Fibroblast of lung (primary cell): ENCODE measurements at regions not wholly inside any gene's neighbourhood (a gene's known extent, or its start where the extent isn't known, plus 50 kb on each side); places are given as distances from the start of the nearest gene placed in this dataset.

Experiments
- EZH2 ChIP-seq: IDR thresholded peaks from 2 replicates; pipeline ENCODE4 v1.5.1; 2012; ENCODE audit warnings: low read length, control low read depth, mild to moderate bottlenecking; ENCODE audit errors: missing control alignments
- TF ChIP-seq, protein P1 (sequence below), 2 donors: IDR thresholded peaks in 1 of 2; conservative IDR thresholded peaks in 1 of 2; 1 replicate in 1 of 2; 2 replicates in 1 of 2; pipeline ENCODE4 v1.5.1; 2011 to 2012; ENCODE audit warnings: low read length in 2 of 2, control low read depth in 1 of 2, inconsistent platforms in 1 of 2, low read depth in 1 of 2, mild to moderate bottlenecking in 1 of 2

GRCh38 chr16:51286272-51286671, 135.2 kb upstream of the SALL1 start:
- TF ChIP-seq, protein P1, sequence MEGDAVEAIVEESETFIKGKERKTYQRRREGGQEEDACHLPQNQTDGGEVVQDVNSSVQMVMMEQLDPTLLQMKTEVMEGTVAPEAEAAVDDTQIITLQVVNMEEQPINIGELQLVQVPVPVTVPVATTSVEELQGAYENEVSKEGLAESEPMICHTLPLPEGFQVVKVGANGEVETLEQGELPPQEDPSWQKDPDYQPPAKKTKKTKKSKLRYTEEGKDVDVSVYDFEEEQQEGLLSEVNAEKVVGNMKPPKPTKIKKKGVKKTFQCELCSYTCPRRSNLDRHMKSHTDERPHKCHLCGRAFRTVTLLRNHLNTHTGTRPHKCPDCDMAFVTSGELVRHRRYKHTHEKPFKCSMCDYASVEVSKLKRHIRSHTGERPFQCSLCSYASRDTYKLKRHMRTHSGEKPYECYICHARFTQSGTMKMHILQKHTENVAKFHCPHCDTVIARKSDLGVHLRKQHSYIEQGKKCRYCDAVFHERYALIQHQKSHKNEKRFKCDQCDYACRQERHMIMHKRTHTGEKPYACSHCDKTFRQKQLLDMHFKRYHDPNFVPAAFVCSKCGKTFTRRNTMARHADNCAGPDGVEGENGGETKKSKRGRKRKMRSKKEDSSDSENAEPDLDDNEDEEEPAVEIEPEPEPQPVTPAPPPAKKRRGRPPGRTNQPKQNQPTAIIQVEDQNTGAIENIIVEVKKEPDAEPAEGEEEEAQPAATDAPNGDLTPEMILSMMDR (conservative IDR thresholded peaks at IDR 0.05 in 1 of 2, IDR thresholded peaks at IDR 0.05 in 1 of 2; ENCODE audit: low read depth in 1 of 2, low read length in 2 of 2) = no peak
- TF ChIP-seq EZH2 = no peak
